Stimulated activated naive CD8-positive, alpha-beta T cell treated with anti-CD3 and anti-CD28 coated beads, Interleukin-15, amount 100 ng/mL, for 72 hours (primary cell): ENCODE measurements at regions not wholly inside any gene's neighbourhood (a gene's known extent, or its start where the extent isn't known, plus 50 kb on each side); places are given as distances from the start of the nearest gene placed in this dataset.

Experiments
- ATAC-seq: fragments of 150-1000 bp; cut with Tn5 transposase; 2 replicates; pipeline ENCODE4 v1.10.0; 2021; ENCODE audit warnings: mild to moderate bottlenecking, moderate library complexity
- DNase-seq, 2 donors: peaks; one replicate each; pipeline ENCODE4 v3.0.0; 2021 to 2022
- H3K27ac Mint-ChIP-seq, 2 donors: one replicate each; pipeline ENCODE4 v1.8.0; 2022; ENCODE audit warnings: mild to moderate bottlenecking in 2 of 2, mixed read lengths in 2 of 2, moderate library complexity in 2 of 2
- H3K27me3 Mint-ChIP-seq: one replicate; pipeline ENCODE4 v1.8.0; 2022; ENCODE audit warnings: mixed read lengths
- H3K4me1 Mint-ChIP-seq: one replicate; pipeline ENCODE4 v1.8.0; 2022; ENCODE audit warnings: mild to moderate bottlenecking, mixed read lengths
- H3K4me3 Mint-ChIP-seq, 2 donors: one replicate each; pipeline ENCODE4 v1.8.0; 2022; ENCODE audit warnings: mild to moderate bottlenecking in 2 of 2, mixed read lengths in 2 of 2, moderate library complexity in 1 of 2
- H3K9me3 Mint-ChIP-seq, 2 donors: one replicate each; pipeline ENCODE4 v1.8.0; 2022; ENCODE audit warnings: mixed read lengths in 2 of 2

DNA sequence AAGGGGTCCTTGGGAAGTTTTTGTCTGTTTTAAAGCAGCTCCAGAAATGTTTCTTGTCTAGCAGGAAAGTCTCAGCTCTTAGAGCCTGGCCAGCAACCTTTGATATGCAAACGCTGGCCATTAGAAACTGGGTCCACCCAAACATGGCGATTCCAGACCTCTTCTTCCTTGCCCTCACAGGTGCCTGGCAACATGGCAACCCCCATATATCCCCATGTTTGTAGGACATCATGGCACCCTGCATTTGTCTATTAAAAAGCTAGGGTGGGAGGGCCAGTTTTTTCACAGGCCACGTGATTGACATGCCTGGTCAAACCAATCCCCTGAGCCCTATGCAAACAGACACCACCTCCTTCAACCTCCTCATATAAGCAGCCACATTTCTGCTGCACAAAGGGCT, 848.7 kb upstream of the FOXG1 start:
- Mint-ChIP-seq H3K27me3 (no peaks in the 10 kb centered on the region), H3K4me1 (no peaks in the 10 kb centered on the region)
- ATAC-seq = no peak

DNA sequence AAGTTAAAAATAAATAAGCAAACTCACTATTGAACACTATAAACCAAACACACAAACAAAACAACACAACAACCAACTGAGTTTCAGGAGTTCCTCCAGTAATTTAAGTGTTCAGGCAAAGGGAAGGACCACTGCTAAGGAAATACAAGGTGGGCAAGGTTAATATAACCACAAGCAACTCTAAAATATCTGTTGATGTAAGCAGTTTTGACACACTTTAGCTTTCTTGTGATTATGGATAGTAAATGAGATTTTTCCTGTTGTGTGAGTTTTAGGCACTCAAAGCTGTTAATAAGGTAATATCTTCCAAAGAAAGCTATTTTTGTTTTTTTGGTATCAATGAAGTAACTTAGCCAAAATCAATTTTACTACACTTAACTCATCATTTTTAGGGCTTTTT, 839.1 kb upstream of the FOXG1 start:
- DNase-seq = no peak
- no peak for ATAC-seq
- H3K9me3 Mint-ChIP-seq = peaks cover 7 to 12% of the 10 kb centered on the region in 2 donors
- H3K4me1 Mint-ChIP-seq = no peaks in the 10 kb centered on the region
- no peak overlapping the region for H3K4me3 Mint-ChIP-seq
- H3K27me3 Mint-ChIP-seq = no peaks in the 10 kb centered on the region
- no peak overlapping the region for H3K27ac Mint-ChIP-seq

More for the DNA sequence above, 848.7 kb upstream of the FOXG1 start:
- Mint-ChIP-seq H3K4me3 (no peak overlapping the region), H3K9me3 (peaks cover 9 to 14% of the 10 kb centered on the region in 2 donors), H3K27ac (no peak overlapping the region)
- DNase-seq = no peak

DNA sequence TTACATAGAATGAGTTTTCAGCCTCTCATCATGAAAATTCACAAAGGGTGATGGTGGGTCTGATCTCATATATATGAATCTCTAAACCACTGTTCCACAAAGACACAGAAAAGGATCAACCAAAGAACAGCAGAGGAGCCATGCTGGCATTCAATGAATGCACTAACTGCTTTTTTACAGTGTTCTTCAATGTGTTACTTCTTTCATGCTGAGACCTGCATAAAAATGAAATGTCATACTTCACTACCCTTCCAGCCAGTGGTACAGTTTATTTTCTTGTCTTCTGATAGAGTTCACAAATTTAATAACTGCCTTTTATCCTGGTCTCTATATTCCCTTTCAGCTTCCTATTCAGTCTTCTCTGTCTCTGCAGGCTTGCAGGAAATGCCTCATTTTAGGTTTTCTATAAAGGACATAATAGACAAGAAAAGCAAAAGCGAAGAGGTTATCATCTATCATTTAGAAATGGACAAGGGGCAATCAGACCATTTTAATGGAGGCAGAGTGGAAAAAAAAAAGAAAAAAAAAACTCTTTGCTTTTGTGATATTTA, 836.7 kb upstream of the FOXG1 start:
- no peak for ATAC-seq
- peaks cover 12 to 18% of the 10 kb centered on the region in 2 donors for H3K9me3 Mint-ChIP-seq

DNA sequence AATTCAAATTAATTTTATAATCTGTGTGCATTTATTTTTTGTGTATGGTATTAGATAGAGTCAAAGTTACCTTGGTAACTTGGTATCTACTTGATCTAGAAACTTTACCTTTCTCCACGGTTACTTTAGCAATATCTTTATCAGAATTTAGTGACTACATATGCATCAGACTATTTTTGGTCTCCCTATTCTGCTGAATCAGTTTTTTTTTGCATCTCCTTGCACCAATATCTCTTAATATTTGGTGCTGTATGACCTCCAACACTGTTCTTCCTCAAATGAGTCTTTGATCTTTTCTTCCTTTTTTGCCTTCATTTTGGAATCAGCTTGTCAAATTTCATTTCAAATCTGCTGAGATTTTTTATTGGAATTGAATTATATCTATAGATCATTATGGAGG, 828.2 kb upstream of the FOXG1 start:
- peaks cover 22 to 33% of the 10 kb centered on the region in 2 donors for H3K9me3 Mint-ChIP-seq
- no peaks in the 10 kb centered on the region for H3K4me1 Mint-ChIP-seq
- no peaks in the 10 kb centered on the region for H3K27me3 Mint-ChIP-seq
- ATAC-seq (no peak), DNase-seq (no peak)
- no peak overlapping the region for H3K4me3 Mint-ChIP-seq
- H3K27ac Mint-ChIP-seq = no peak overlapping the region

More for the DNA sequence above, 836.7 kb upstream of the FOXG1 start:
- no peaks in the 10 kb centered on the region for H3K27me3 Mint-ChIP-seq
- no peak for DNase-seq
- H3K27ac Mint-ChIP-seq = no peak overlapping the region
- no peaks in the 10 kb centered on the region for H3K4me1 Mint-ChIP-seq
- no peak overlapping the region for H3K4me3 Mint-ChIP-seq

DNA sequence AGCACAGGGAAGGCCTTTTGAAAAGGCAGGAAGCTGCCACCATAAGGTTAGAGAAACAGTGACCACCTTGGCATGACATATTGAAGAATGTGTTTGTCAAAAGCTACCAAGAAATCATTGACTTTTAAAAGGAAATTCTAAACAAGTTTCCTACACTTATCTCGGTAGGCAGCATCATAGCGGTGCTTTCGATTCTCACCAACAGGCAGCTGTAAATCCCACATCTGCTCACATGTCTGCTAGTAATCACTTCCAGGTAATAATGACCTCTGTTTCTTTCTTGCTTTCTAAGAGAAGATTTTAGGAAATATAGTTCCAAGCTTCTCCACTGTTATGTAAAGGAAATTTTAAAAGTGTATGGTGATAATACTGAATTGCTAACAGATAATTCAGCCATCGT, 821.1 kb upstream of the FOXG1 start:
- Mint-ChIP-seq H3K4me1 (no peaks in the 10 kb centered on the region), H3K9me3 (peaks cover 7 to 11% of the 10 kb centered on the region in 2 donors), H3K4me3 (no peak overlapping the region), H3K27ac (no peak overlapping the region), H3K27me3 (no peaks in the 10 kb centered on the region)
- DNase-seq = no peak
- no peak for ATAC-seq

DNA sequence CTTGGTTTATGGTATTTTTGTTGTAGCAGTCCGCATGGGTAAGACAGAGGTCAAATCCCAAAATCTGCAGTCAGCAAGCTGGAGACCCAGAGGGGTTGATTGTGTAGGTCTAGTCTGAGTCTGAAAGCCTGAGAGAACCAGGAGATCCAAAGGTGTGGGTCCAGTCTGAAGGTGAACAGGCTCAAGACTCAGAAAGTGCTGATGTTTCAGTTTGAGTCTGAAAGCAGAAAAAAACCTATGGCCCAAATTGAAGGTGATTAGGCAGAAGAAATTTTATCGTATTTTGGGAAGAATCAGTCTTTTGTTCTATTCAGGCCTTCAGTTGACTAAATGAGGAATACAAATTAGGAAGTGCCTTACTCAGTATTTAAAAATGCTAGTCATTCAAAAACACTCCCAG, 807.8 kb upstream of the FOXG1 start:
- Mint-ChIP-seq H3K4me3 (no peak overlapping the region), H3K27ac (no peak overlapping the region), H3K4me1 (no peaks in the 10 kb centered on the region), H3K9me3 (peaks cover 8 to 14% of the 10 kb centered on the region in 2 donors), H3K27me3 (no peaks in the 10 kb centered on the region)
- ATAC-seq (no peak), DNase-seq (no peak)

DNA sequence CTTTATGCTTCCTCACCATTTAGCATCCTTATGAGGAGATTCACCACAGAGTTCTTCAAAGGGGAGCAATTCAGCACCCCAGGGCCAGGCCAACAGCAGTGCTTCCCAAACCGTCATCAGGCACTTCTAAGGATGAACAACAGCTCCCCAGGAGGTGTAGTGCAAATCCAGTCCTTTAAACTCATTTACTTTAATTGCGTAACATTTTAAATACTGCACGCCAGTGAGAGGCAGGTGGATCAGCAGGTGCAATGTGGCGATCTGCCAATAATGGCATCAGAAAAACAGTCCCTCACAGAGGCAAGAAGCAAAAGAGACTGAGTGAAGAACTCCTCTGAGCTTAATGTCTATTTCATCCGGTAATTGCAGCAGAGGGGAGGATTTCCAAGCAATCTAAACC, 770.9 kb upstream of the FOXG1 start:
- H3K4me1 Mint-ChIP-seq = no peaks in the 10 kb centered on the region
- no peaks in the 10 kb centered on the region for H3K27me3 Mint-ChIP-seq
- H3K4me3 Mint-ChIP-seq = no peak overlapping the region
- H3K9me3 Mint-ChIP-seq = peaks cover 4 to 6% of the 10 kb centered on the region in 2 donors
- DNase-seq (no peak), ATAC-seq (no peak)
- no peak overlapping the region for H3K27ac Mint-ChIP-seq

DNA sequence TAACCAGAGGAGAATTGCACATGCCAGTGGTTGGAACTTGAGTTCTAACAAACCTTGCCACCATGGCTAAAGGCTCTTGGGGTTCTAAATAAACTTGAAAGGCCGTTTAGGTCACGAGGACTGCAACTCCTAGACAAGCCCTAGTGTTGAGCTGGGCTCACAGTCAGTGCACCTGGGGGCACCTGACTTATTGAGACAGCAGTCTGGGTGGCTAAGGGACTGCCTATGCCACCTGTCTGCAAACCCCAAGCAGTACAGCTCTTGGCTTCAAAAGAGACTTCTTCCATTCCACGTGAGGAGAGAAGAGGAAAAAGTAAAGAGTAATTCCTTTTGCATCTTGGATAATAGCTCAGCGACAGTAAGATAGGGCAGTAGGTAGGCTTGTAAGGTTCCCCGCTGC, 765.6 kb upstream of the FOXG1 start:
- no peak overlapping the region for H3K27ac Mint-ChIP-seq
- ATAC-seq = no peak
- H3K4me3 Mint-ChIP-seq = no peak overlapping the region
- peaks cover 22 to 37% of the 10 kb centered on the region in 2 donors for H3K9me3 Mint-ChIP-seq
- H3K4me1 Mint-ChIP-seq = no peaks in the 10 kb centered on the region
- no peak for DNase-seq
- H3K27me3 Mint-ChIP-seq = no peaks in the 10 kb centered on the region

DNA sequence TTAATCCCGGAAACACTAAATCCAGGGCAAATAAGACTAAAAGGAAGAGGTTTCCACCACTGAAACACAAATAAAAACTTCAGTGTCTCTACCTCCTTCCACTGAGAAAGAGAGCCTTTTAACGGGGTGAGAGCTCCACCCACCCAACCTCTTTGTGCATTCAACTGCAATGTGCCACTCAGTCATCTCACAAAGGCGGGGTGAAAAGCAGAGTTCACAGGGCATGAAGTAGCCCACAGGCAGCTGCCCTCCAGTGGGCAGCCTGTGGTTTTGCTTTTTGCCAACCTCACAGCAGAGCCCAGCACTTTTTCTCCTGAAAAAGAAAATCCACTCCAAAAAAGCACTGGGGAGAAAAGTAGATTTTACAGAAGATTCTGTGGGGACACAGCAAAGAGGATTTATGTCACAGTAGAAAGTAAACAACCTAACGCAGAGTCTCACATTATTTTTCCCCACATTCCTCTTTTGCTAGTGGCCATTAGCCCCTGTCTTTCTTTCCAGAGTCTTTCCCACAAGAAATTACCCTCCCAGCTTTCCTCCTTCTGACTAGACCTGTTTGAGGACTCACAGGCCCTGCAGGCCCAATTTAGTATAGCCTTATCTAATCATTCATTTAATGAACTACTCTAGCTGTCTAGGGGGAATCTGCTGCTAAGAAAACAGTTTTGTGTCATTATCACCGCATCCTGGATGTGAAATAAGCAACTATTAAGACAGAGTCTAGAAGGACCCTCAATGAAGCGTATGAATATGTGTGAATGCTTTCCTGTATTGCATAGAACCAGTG, 753.8 kb upstream of the FOXG1 start:
- H3K4me1 Mint-ChIP-seq = no peaks in the 10 kb centered on the region
- H3K9me3 Mint-ChIP-seq = peaks cover 13 to 15% of the 10 kb centered on the region in 2 donors
- DNase-seq (no peak), ATAC-seq (no peak)
- no peak overlapping the region for H3K27ac Mint-ChIP-seq
- H3K4me3 Mint-ChIP-seq = no peak overlapping the region
- no peaks in the 10 kb centered on the region for H3K27me3 Mint-ChIP-seq

DNA sequence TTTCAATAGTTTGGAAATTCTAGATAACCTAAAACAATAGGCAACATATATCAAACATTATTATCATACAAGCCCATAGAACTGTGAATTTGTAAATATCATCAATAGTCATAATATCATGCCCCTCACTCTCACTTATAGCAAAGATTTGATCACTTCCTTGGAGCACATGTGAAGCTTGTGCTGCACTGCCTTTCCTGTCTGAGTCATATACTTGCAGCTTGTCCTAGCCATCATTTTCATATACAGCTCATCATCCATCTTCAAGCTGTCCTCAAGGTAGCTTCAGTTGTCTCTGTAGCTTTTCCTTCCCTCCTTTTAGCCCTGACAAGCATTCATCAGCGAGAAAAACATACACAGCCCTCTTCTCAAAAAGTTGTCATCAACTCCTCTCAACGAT, 746.5 kb upstream of the FOXG1 start:
- no peak overlapping the region for H3K27ac Mint-ChIP-seq
- ATAC-seq = no peak
- no peaks in the 10 kb centered on the region for H3K4me1 Mint-ChIP-seq
- H3K27me3 Mint-ChIP-seq = no peaks in the 10 kb centered on the region
- peaks cover 23 to 29% of the 10 kb centered on the region in 2 donors for H3K9me3 Mint-ChIP-seq
- DNase-seq = no peak
- H3K4me3 Mint-ChIP-seq = no peak overlapping the region

DNA sequence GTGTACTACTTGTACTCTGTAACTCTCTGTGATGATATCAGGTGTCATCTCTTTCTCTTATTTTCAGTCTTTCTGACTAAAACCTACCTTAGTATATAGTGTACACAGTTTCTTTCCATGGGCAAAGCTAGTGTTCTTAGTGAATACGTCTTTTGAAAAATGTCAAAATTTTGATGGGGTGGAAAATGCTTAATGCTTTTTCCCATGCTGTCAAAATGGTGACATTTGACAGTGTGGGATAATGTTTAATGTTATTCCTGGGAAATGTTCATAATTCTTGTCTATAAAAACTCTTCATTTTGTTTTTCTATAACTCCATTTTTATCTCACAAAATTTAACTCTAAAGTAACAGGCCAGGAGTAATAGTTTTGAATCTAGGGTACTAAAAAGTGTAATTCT, 742.7 kb upstream of the FOXG1 start:
- DNase-seq = no peak
- Mint-ChIP-seq H3K4me3 (no peak overlapping the region), H3K27ac (no peak overlapping the region), H3K27me3 (no peaks in the 10 kb centered on the region), H3K9me3 (peaks cover 24 to 32% of the 10 kb centered on the region in 2 donors), H3K4me1 (no peaks in the 10 kb centered on the region)
- ATAC-seq = no peak

DNA sequence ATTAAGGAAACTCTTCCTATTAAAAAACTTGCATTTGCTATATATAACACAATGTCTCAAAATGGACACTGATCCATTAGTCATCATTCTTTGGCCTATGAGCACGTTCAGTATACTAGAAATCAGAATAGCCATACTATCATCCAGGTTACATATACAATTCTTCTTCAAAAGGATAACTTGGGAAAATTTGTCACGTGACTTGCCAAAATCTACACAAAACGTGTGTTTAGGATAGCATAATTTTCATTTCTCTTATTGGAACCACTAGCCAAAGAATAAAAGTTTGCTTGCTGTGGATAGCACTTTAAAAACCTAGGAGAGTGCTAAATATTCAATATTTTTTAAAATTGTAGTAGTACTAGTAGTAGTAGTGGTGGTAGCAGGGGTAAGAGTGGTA, 714.3 kb upstream of the FOXG1 start:
- DNase-seq (no peak), ATAC-seq (no peak)
- Mint-ChIP-seq H3K4me3 (no peak overlapping the region), H3K9me3 (peaks cover 24 to 26% of the 10 kb centered on the region in 2 donors), H3K27me3 (no peaks in the 10 kb centered on the region), H3K4me1 (no peaks in the 10 kb centered on the region), H3K27ac (no peak overlapping the region)

DNA sequence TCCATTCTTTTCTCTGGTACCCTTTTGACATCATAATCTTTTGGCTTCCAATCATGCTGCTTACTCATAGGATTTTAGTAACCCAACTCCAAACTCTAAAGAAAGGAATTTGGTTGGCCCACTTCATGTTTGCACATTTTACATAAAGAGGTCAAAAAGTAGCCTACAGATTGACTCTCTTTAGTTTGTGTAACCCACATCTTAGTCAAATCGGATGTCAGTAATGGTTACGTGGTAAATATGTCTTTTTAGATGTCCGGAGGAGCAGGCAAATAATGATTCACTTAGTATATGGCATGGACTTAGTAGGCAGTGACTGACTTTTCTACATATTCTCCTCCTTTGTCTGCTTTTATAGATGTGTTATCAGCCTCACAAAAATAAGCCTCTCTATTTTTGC, 711.6 kb upstream of the FOXG1 start:
- H3K9me3 Mint-ChIP-seq = peaks cover 19 to 33% of the 10 kb centered on the region in 2 donors
- no peak for ATAC-seq
- H3K27ac Mint-ChIP-seq = no peak overlapping the region

DNA sequence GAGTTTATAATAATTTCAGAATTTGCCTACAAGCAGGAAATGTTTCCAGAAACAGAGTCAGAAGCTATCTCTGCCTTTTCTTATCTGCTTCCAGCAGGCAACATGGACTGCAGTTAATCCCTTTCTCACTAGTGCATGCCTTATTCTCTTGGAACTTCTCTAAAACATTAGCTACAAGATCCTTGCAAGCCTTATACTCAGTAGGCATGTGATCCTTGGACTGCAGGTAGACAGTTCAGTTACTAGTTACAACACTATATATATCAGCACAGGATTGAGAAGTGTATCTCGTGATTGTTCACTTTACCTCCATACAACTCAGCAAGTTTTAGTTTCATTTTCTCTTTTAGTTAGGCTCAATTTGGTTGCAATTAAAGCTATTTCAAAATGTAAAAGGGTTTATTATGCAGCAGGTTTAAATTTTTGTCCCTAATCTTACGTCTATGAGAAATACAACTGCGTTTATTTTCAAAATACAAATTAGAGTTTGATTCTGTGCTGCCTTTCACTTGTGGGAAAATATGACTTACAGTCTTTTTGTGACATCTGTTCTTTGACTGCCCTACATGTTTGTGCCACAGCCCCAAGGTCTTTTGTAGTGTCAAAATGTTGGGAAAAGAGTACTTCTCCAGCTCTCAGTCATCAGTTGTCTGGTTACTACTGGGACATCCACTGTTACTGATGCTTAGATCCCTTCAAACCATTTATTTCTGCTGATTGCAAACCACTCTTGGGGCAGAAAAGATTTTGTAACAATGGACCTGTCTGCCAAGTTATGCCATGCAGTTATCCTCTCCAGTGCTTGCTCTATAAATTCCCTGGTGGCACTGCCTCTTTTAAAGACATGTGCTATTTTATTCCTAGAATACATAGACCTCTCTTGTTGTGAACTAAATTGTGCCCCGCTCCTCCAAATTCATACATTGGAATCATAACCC, 709.0 kb upstream of the FOXG1 start:
- no peak for ATAC-seq
- Mint-ChIP-seq H3K27me3 (no peaks in the 10 kb centered on the region), H3K9me3 (peaks cover 20 to 26% of the 10 kb centered on the region in 2 donors), H3K27ac (no peak overlapping the region), H3K4me1 (no peaks in the 10 kb centered on the region), H3K4me3 (no peak overlapping the region)
- DNase-seq = no peak

More for the DNA sequence above, 711.6 kb upstream of the FOXG1 start:
- H3K4me1 Mint-ChIP-seq = no peaks in the 10 kb centered on the region
- no peaks in the 10 kb centered on the region for H3K27me3 Mint-ChIP-seq
- no peak for DNase-seq
- no peak overlapping the region for H3K4me3 Mint-ChIP-seq

DNA sequence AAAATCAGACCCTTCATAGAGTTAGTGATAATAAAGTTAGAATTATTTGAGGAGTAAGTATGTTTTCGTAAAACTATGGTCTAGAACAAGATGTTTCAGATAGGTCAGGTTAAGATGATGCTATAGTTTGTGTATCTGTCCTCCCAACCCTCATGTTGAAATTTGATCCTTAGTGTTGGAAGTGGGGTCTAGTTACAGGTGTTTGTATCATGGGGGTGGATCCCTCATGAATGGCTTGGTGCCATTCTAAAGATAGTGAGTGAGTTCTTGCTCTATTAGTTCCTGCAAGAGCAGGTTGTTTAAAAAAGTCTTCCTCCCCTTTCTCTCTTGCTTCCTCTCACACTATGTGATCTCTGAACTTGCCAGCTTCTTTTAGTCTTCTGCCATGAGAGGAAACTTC, 707.3 kb upstream of the FOXG1 start:
- H3K4me3 Mint-ChIP-seq = no peak overlapping the region
- H3K27ac Mint-ChIP-seq = no peak overlapping the region
- no peaks in the 10 kb centered on the region for H3K4me1 Mint-ChIP-seq
- no peaks in the 10 kb centered on the region for H3K27me3 Mint-ChIP-seq
- no peak for ATAC-seq
- no peak for DNase-seq
- peaks cover 20 to 22% of the 10 kb centered on the region in 2 donors for H3K9me3 Mint-ChIP-seq

DNA sequence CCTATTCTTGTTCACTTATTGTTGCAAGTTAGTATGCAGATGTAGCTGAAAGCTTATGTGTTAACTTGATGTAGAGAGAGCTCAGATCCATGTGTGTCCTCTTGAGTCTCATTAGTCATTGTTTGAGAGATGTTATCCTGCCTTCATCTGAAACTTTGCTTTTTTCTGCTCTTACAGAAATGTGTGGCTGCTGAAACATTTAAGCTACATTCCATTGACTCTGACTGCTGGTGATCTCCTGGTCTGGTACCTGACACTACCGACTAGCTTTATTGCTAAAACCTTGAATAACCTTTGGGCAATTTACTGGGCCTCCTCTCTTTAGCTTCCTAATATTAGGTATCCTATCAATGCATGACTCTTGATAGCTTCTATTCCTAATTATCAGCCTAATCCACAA, 705.6 kb upstream of the FOXG1 start:
- Mint-ChIP-seq H3K4me3 (no peak overlapping the region), H3K4me1 (no peaks in the 10 kb centered on the region), H3K27me3 (no peaks in the 10 kb centered on the region), H3K9me3 (peaks cover 15 to 16% of the 10 kb centered on the region in 2 donors), H3K27ac (no peak overlapping the region)
- ATAC-seq (no peak), DNase-seq (no peak)
